ENCODE measurements at regions not wholly inside any gene's neighbourhood (a gene's known extent, or its start where the extent isn't known, plus 50 kb on each side); places are given as distances from the start of the nearest gene placed in this dataset.

DNA sequence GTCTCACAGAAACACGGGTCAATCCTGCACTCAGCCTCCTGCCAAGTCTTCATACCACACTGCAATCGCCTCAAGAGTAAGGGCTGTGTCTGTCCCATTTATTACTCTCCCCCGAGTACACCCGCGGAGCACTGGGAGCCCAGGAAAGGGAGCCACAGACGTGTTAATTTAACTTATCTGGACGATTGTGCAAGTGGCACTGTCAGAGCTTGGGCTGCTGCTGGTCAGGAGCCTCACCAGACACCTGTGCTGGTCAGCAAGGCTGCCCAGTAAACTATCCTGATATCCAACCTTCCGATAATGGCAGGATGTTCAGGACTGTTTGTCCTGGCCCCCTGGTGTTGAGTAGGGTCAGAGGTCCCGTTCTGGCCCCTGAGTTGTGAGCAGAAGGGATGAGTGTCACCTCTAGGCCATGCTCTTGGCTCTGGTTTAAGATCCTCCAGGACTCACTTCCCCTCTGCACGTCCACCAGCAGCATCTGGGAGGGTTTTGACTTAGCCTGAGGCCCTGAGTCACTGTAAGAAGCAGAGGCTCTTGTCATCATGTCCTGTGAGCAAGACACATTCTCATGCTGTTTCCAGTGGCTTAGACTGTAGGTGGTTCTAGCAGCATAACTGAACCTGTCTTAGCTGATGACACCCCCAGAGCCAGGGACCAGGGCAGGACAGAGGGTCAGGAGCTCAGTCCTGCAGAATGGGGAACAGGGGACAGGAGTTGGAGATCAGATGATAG lies 82.5 kb upstream of the ARL4C start:
- TF ChIP-seq, protein P1, sequence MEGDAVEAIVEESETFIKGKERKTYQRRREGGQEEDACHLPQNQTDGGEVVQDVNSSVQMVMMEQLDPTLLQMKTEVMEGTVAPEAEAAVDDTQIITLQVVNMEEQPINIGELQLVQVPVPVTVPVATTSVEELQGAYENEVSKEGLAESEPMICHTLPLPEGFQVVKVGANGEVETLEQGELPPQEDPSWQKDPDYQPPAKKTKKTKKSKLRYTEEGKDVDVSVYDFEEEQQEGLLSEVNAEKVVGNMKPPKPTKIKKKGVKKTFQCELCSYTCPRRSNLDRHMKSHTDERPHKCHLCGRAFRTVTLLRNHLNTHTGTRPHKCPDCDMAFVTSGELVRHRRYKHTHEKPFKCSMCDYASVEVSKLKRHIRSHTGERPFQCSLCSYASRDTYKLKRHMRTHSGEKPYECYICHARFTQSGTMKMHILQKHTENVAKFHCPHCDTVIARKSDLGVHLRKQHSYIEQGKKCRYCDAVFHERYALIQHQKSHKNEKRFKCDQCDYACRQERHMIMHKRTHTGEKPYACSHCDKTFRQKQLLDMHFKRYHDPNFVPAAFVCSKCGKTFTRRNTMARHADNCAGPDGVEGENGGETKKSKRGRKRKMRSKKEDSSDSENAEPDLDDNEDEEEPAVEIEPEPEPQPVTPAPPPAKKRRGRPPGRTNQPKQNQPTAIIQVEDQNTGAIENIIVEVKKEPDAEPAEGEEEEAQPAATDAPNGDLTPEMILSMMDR (IDR thresholded peaks at IDR 0.05): no peak
- no peak for TF ChIP-seq ZNF138 (CRISPR knock-in tag; conservative IDR thresholded peaks at IDR 0.05)
- TF ChIP-seq, protein P2, sequence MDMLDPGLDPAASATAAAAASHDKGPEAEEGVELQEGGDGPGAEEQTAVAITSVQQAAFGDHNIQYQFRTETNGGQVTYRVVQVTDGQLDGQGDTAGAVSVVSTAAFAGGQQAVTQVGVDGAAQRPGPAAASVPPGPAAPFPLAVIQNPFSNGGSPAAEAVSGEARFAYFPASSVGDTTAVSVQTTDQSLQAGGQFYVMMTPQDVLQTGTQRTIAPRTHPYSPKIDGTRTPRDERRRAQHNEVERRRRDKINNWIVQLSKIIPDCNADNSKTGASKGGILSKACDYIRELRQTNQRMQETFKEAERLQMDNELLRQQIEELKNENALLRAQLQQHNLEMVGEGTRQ (CRISPR knock-in tag; IDR thresholded peaks at IDR 0.05): no peak
- no peak for TF ChIP-seq SP1 (CRISPR knock-in tag; conservative IDR thresholded peaks at IDR 0.05)
- TF ChIP-seq ZNF512 (CRISPR knock-in tag; IDR thresholded peaks at IDR 0.05; ENCODE audit: borderline replicate concordance): no peak
- no peak for TF ChIP-seq ZNF281 (CRISPR knock-in tag; IDR thresholded peaks at IDR 0.05)
- TF ChIP-seq ETV6 (CRISPR knock-in tag; IDR thresholded peaks at IDR 0.05): no peak
- TF ChIP-seq, protein P3, sequence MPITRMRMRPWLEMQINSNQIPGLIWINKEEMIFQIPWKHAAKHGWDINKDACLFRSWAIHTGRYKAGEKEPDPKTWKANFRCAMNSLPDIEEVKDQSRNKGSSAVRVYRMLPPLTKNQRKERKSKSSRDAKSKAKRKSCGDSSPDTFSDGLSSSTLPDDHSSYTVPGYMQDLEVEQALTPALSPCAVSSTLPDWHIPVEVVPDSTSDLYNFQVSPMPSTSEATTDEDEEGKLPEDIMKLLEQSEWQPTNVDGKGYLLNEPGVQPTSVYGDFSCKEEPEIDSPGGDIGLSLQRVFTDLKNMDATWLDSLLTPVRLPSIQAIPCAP (CRISPR knock-in tag; IDR thresholded peaks at IDR 0.05): no peak
- TF ChIP-seq OVOL2 (CRISPR knock-in tag; IDR thresholded peaks at IDR 0.05; ENCODE audit: borderline replicate concordance): no peak
- TF ChIP-seq TP53 (CRISPR knock-in tag; IDR thresholded peaks at IDR 0.05): no peak
- TF ChIP-seq, protein P4, sequence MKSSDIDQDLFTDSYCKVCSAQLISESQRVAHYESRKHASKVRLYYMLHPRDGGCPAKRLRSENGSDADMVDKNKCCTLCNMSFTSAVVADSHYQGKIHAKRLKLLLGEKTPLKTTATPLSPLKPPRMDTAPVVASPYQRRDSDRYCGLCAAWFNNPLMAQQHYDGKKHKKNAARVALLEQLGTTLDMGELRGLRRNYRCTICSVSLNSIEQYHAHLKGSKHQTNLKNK (CRISPR knock-in tag; IDR thresholded peaks at IDR 0.05): no peak
- TF ChIP-seq ZBTB21 (CRISPR knock-in tag; IDR thresholded peaks at IDR 0.05; ENCODE audit: borderline replicate concordance): no peak

Measured in WTC11 (cell line).